ENCODE measurements at regions not wholly inside any gene's neighbourhood (a gene's known extent, or its start where the extent isn't known, plus 50 kb on each side); places are given as distances from the start of the nearest gene placed in this dataset.

DNA sequence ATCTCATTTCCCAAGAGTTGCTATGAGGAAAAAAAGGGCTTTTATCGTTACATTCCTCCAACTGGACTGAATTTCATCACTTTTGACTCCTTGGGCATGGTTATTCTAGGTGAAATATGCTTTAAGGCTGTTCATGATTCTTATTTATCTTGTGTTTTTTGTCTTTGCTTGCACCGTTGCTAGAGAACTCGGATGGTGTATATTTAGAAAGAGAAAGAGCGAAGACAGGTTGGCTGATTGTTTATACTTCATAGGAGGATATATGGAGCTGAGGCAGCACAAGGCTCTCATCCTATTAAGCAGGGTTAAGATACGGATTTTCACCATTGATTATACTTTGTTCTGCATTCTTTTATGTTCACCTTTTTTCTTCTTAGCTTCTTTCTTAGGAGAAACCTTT is 94.9 kb upstream of the GEMIN8 start:
- Mint-ChIP-seq H3K4me1 (no peaks in the 10 kb centered on the region), H3K9me3 (peaks cover 6% of the 10 kb centered on the region), H3K27ac (ENCODE audit: unreplicated experiment) (no peak overlapping the region), H3K4me3 (no peak overlapping the region), H3K36me3 (ENCODE audit: low read depth) (no peaks in the 10 kb centered on the region), H3K27me3 (ENCODE audit: low read depth) (no peaks in the 10 kb centered on the region)
- no peak for DNase-seq (ENCODE audit: low read depth, low spot score)
- TF ChIP-seq, protein P1, sequence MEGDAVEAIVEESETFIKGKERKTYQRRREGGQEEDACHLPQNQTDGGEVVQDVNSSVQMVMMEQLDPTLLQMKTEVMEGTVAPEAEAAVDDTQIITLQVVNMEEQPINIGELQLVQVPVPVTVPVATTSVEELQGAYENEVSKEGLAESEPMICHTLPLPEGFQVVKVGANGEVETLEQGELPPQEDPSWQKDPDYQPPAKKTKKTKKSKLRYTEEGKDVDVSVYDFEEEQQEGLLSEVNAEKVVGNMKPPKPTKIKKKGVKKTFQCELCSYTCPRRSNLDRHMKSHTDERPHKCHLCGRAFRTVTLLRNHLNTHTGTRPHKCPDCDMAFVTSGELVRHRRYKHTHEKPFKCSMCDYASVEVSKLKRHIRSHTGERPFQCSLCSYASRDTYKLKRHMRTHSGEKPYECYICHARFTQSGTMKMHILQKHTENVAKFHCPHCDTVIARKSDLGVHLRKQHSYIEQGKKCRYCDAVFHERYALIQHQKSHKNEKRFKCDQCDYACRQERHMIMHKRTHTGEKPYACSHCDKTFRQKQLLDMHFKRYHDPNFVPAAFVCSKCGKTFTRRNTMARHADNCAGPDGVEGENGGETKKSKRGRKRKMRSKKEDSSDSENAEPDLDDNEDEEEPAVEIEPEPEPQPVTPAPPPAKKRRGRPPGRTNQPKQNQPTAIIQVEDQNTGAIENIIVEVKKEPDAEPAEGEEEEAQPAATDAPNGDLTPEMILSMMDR (conservative IDR thresholded peaks at IDR 0.05), result no peak

DNA sequence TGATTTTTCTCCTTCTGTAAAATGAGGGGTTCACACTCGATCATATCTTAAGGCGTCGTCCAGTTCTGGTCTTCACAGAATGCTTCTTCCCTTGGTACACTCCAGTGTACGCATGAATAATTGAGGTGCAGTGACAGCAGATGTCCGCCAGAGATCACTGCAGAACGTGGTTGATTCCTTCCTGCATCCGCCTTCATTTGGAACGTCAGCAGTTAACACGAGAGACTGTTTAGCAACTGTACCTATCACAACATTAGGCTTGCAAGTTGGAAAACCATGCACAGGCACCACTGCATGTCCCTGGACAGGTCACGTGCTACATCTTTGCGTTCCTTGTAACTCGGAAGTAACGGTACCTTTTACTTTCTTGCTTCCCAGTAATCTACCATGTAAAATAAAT is 66.0 kb upstream of the GEMIN8 start:
- peaks cover 4% of the 10 kb centered on the region for H3K4me1 Mint-ChIP-seq
- H3K9me3 Mint-ChIP-seq, result peaks cover 6% of the 10 kb centered on the region
- DNase-seq (ENCODE audit: low read depth, low spot score), result peak; percentile 20
- peaks cover 6% of the 10 kb centered on the region for H3K27me3 Mint-ChIP-seq (ENCODE audit: low read depth)
- H3K36me3 Mint-ChIP-seq (ENCODE audit: low read depth), result no peaks in the 10 kb centered on the region
- H3K27ac Mint-ChIP-seq (ENCODE audit: unreplicated experiment), result no peak overlapping the region
- TF ChIP-seq, protein P1 (conservative IDR thresholded peaks at IDR 0.05), result peak; percentile 73
- H3K4me3 Mint-ChIP-seq, result no peak overlapping the region

- Mint-ChIP-seq H3K27ac (ENCODE audit: unreplicated experiment) (no peak overlapping the region), H3K9me3 (peaks cover 3% of the 10 kb centered on the region), H3K4me3 (no peak overlapping the region), H3K36me3 (ENCODE audit: low read depth) (no peaks in the 10 kb centered on the region), H3K27me3 (ENCODE audit: low read depth) (peaks cover 6% of the 10 kb centered on the region), H3K4me1 (peaks cover 4% of the 10 kb centered on the region)
- DNase-seq (ENCODE audit: low read depth, low spot score), result no peak
- TF ChIP-seq, protein P1 (conservative IDR thresholded peaks at IDR 0.05), result no peak
Measured at GRCh38 chrX:14094191-14094590, 64.5 kb upstream of the GEMIN8 start.

GRCh38 chrX:14084466-14084865 is 54.8 kb upstream of the GEMIN8 start:
- H3K27ac Mint-ChIP-seq (ENCODE audit: unreplicated experiment), result no peak overlapping the region
- H3K27me3 Mint-ChIP-seq (ENCODE audit: low read depth), result no peaks in the 10 kb centered on the region
- H3K36me3 Mint-ChIP-seq (ENCODE audit: low read depth), result no peaks in the 10 kb centered on the region
- H3K4me3 Mint-ChIP-seq, result no peak overlapping the region
- H3K9me3 Mint-ChIP-seq, result peaks cover 5% of the 10 kb centered on the region
- no peaks in the 10 kb centered on the region for H3K4me1 Mint-ChIP-seq
- no peak for DNase-seq (ENCODE audit: low read depth, low spot score)
- TF ChIP-seq, protein P1 (conservative IDR thresholded peaks at IDR 0.05), result no peak

- H3K27me3 Mint-ChIP-seq (ENCODE audit: low read depth), result no peaks in the 10 kb centered on the region
- TF ChIP-seq, protein P1 (conservative IDR thresholded peaks at IDR 0.05), result no peak
- no peak overlapping the region for H3K27ac Mint-ChIP-seq (ENCODE audit: unreplicated experiment)
- no peak for DNase-seq (ENCODE audit: low read depth, low spot score)
- H3K4me1 Mint-ChIP-seq, result no peaks in the 10 kb centered on the region
- no peaks in the 10 kb centered on the region for H3K36me3 Mint-ChIP-seq (ENCODE audit: low read depth)
- H3K4me3 Mint-ChIP-seq, result no peak overlapping the region
- peaks cover 5% of the 10 kb centered on the region for H3K9me3 Mint-ChIP-seq
Measured at GRCh38 chrX:14083783-14084182, 54.1 kb upstream of the GEMIN8 start.

Measured in neural crest cell (in vitro differentiated cells).